ENCODE measurements at regions not wholly inside any gene's neighbourhood (a gene's known extent, or its start where the extent isn't known, plus 50 kb on each side); places are given as distances from the start of the nearest gene placed in this dataset.

DNA sequence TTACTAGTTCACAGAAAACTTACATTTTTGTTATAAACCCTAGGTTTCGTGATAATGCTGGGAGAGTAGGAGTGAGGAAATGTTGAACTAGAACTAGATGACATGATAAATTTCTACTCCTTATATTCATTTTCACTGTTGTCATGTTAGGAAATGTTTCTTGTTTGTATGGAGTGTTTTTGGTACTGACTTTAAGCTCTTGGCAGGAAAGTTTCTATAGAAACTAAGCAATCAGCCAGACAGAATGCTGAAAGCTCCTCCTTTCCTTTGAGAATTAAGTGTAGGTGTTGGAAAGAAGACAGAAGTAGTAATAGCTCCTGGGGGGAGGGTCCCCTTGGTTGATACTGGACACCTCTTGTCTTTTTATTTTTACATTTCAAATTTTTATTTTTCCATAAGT lies 309.8 kb downstream of the MAP2K4 start:
- TF ChIP-seq EZH2 (IDR thresholded peaks at IDR 0.05) (no peak), POLR2AphosphoS5 (IDR thresholded peaks at IDR 0.05; ENCODE audit: borderline replicate concordance, low read depth, low read length) (no peak)
